SKM-1 treated with dmso at 0.1 percent for 144 hours (cell line): ENCODE measurements at regions not wholly inside any gene's neighbourhood (a gene's known extent, or its start where the extent isn't known, plus 50 kb on each side); places are given as distances from the start of the nearest gene placed in this dataset.

Experiments used
- DNase-seq: peaks from one replicate; lab custom pipeline; 2025; ENCODE audit not compliant: unreplicated experiment; lab: John Stamatoyannopoulos, UW

GRCh38 chr12:104858611-104859543 lies 99.2 kb downstream of the SLC41A2 start:
- DNase-seq = no peak

GRCh38 chr12:104856531-104856930 lies 101.6 kb downstream of the SLC41A2 start:
- no peak for DNase-seq

- no peak for DNase-seq
Observed at GRCh38 chr12:104855599-104855998, 102.5 kb downstream of the SLC41A2 start.

GRCh38 chr12:104852896-104853295 lies 105.2 kb downstream of the SLC41A2 start:
- no peak for DNase-seq

GRCh38 chr12:104852102-104852501 lies 106.0 kb downstream of the SLC41A2 start:
- DNase-seq = no peak

GRCh38 chr12:104850781-104851180 lies 107.3 kb downstream of the SLC41A2 start:
- no peak for DNase-seq

- DNase-seq = no peak
Observed at GRCh38 chr12:104846056-104846767, 111.9 kb downstream of the SLC41A2 start.

- DNase-seq = no peak
Observed at GRCh38 chr12:104844123-104844522, 114.0 kb downstream of the SLC41A2 start.

GRCh38 chr12:104840262-104840661 lies 117.8 kb downstream of the SLC41A2 start:
- no peak for DNase-seq

- DNase-seq = no peak
Observed at GRCh38 chr12:104835317-104835716, 122.8 kb downstream of the SLC41A2 start.

- DNase-seq = no peak
Observed at GRCh38 chr12:104834607-104835006, 123.5 kb downstream of the SLC41A2 start.

GRCh38 chr12:104833756-104834155 lies 124.3 kb downstream of the SLC41A2 start:
- no peak for DNase-seq

- DNase-seq = no peak
Observed at GRCh38 chr12:104828015-104828414, 130.1 kb downstream of the SLC41A2 start.

- DNase-seq = no peak
Observed at GRCh38 chr12:104827587-104827986, 130.5 kb downstream of the SLC41A2 start.

GRCh38 chr12:104825408-104825807 lies 132.7 kb downstream of the SLC41A2 start:
- no peak for DNase-seq

- no peak for DNase-seq
Observed at GRCh38 chr12:104823985-104824461, 134.1 kb downstream of the SLC41A2 start.

- DNase-seq = no peak
Observed at GRCh38 chr12:104822941-104823340, 135.1 kb downstream of the SLC41A2 start.

GRCh38 chr12:104816845-104817503 lies 141.1 kb downstream of the SLC41A2 start:
- no peak for DNase-seq

- no peak for DNase-seq
Observed at GRCh38 chr12:104815935-104816334, 142.2 kb downstream of the SLC41A2 start.

- no peak for DNase-seq
Observed at GRCh38 chr12:104814944-104815343, 143.1 kb downstream of the SLC41A2 start.
